Liver (tissue), 8 donors: ENCODE measurements at regions not wholly inside any gene's neighbourhood (a gene's known extent, or its start where the extent isn't known, plus 50 kb on each side); places are given as distances from the start of the nearest gene placed in this dataset.

Experiments
- DNase-seq: peaks from one replicate; pipeline ENCODE4 v3.0.0-alpha.2; 2017; ENCODE audit warnings: low spot score
- H3K27ac ChIP-seq, 2 donors: one replicate each; pipeline ENCODE4 v1.7.0; 2013; ENCODE audit warnings: inconsistent platforms in 2 of 2, low read length in 2 of 2, control low read depth in 1 of 2, low read depth in 1 of 2, mild to moderate bottlenecking in 1 of 2
- H3K27me3 ChIP-seq, 4 donors: one replicate each; pipeline versions ENCODE4 v1.6.1 to v1.7.0; 2013; ENCODE audit warnings: low read length in 3 of 4, inconsistent platforms in 1 of 4, mild to moderate bottlenecking in 1 of 4, moderate library complexity in 1 of 4; ENCODE audit not compliant: control insufficient read depth in 4 of 4, insufficient read depth in 4 of 4
- H3K36me3 ChIP-seq, 4 donors: one replicate each; pipeline versions ENCODE4 v1.6.1 to v1.7.0; 2013; ENCODE audit warnings: low read length in 3 of 4, mild to moderate bottlenecking in 3 of 4, low read depth in 1 of 4, moderate library complexity in 1 of 4; ENCODE audit not compliant: control insufficient read depth in 4 of 4, insufficient read depth in 3 of 4
- H3K4me1 ChIP-seq, 4 donors: one replicate each; pipeline versions ENCODE4 v1.6.1 to v1.7.0; 2013; ENCODE audit warnings: low read length in 3 of 4, mild to moderate bottlenecking in 3 of 4, moderate library complexity in 1 of 4; ENCODE audit not compliant: control insufficient read depth in 4 of 4, insufficient read depth in 4 of 4
- H3K4me3 ChIP-seq, 3 donors: one replicate each; pipeline versions ENCODE4 v1.6.1 to v1.7.0; 2013; ENCODE audit warnings: low read length in 3 of 3, control low read depth in 1 of 3, low read depth in 1 of 3, mild to moderate bottlenecking in 1 of 3
- H3K9ac ChIP-seq, 2 donors: one replicate each; pipeline ENCODE4 v1.7.0; 2013; ENCODE audit warnings: low read length in 2 of 2, mild to moderate bottlenecking in 2 of 2, moderate library complexity in 2 of 2, control low read depth in 1 of 2, low read depth in 1 of 2
- H3K9me3 ChIP-seq, 4 donors: one replicate each; pipeline versions ENCODE4 v1.6.1 to v1.7.0; 2013; ENCODE audit warnings: low read length in 3 of 4; ENCODE audit not compliant: control insufficient read depth in 4 of 4
- ATF3 ChIP-seq: IDR thresholded peaks from 2 replicates; pipeline ENCODE4 v1.6.1; 2016; ENCODE audit warnings: antibody characterized with exemption
- CTCF ChIP-seq: fragments of 150-350 bp; IDR thresholded peaks from 2 replicates; pipeline ENCODE4 v1.5.1; 2017; ENCODE audit warnings: improper control_type of control experiment, low read depth, low read length; ENCODE audit not compliant: missing input control
- EGR1 ChIP-seq, 2 donors: IDR thresholded peaks; 2 replicates each; pipeline ENCODE4 v1.6.1; 2016 to 2018; ENCODE audit warnings: antibody characterized with exemption in 2 of 2, low read depth in 2 of 2
- FOXA1 ChIP-seq: IDR thresholded peaks from 2 replicates; pipeline ENCODE4 v1.6.1; 2016; ENCODE audit warnings: antibody characterized with exemption
- FOXA2 ChIP-seq: IDR thresholded peaks from 2 replicates; pipeline ENCODE4 v1.6.1; 2016; ENCODE audit warnings: antibody characterized with exemption
- GABPA ChIP-seq, 2 donors: IDR thresholded peaks in 1 of 2; conservative IDR thresholded peaks in 1 of 2; 2 replicates each; pipeline ENCODE4 v1.6.1; 2016; ENCODE audit warnings: antibody characterized with exemption in 2 of 2, mild to moderate bottlenecking in 1 of 2, moderate library complexity in 1 of 2
- HNF4G ChIP-seq: IDR thresholded peaks from 2 replicates; pipeline ENCODE4 v1.6.1; 2016; ENCODE audit warnings: antibody characterized with exemption
- JUND ChIP-seq, 2 donors: IDR thresholded peaks; 2 replicates each; pipeline ENCODE4 v1.6.1; 2016; ENCODE audit warnings: antibody characterized with exemption in 2 of 2
- MAX ChIP-seq: IDR thresholded peaks from 2 replicates; pipeline ENCODE4 v1.6.1; 2016; ENCODE audit warnings: antibody characterized with exemption
- NR2F2 ChIP-seq: IDR thresholded peaks from 2 replicates; pipeline ENCODE4 v1.6.1; 2016; ENCODE audit warnings: antibody characterized with exemption
- RAD21 ChIP-seq, 2 donors: IDR thresholded peaks; 2 replicates each; pipeline ENCODE4 v1.6.1; 2016; ENCODE audit warnings: antibody characterized with exemption in 2 of 2, mild to moderate bottlenecking in 2 of 2
- REST ChIP-seq: IDR thresholded peaks from 2 replicates; pipeline ENCODE4 v1.6.1; 2016; ENCODE audit warnings: antibody characterized with exemption, mild to moderate bottlenecking
- RXRA ChIP-seq, 2 donors: IDR thresholded peaks; 2 replicates each; pipeline ENCODE4 v1.6.1; 2017 to 2018; ENCODE audit warnings: antibody characterized with exemption in 2 of 2, mild to moderate bottlenecking in 1 of 2
- SP1 ChIP-seq: IDR thresholded peaks from 2 replicates; pipeline ENCODE4 v1.6.1; 2018; ENCODE audit warnings: antibody characterized with exemption, mild to moderate bottlenecking
- TAF1 ChIP-seq: conservative IDR thresholded peaks from 2 replicates; pipeline ENCODE4 v1.6.1; 2016; ENCODE audit warnings: antibody characterized with exemption, mild to moderate bottlenecking
- YY1 ChIP-seq: IDR thresholded peaks from 2 replicates; pipeline ENCODE4 v1.6.1; 2016; ENCODE audit warnings: antibody characterized with exemption, mild to moderate bottlenecking
- ZBTB33 ChIP-seq: IDR thresholded peaks from 2 replicates; pipeline ENCODE4 v1.6.1; 2016; ENCODE audit warnings: antibody characterized with exemption
- WGBS: extraction: QIAGEN DNeasy Blood & Tissue Kit; methylation state at CpG from one replicate; pipeline ENCODE4 v1.1.7; 2013; 5-methylcytosine and 5-hydroxymethylcytosine counted together
- donor health status: healthy.
- donor health status: healthy.
- donor health status: healthy.
- donor health status: healthy.
- donor health status: healthy.

- no peak overlapping the region for H3K4me3 ChIP-seq
- no peak overlapping the region for H3K9ac ChIP-seq
- H3K27me3 ChIP-seq: no peaks in the 10 kb centered on the region
- peaks cover 0 to 2% (median under 1%) of the 10 kb centered on the region in 4 donors for H3K36me3 ChIP-seq
- peaks cover 0 to 3% (median 0%) of the 10 kb centered on the region in 4 donors for H3K4me1 ChIP-seq
- no peak for DNase-seq
- TF ChIP-seq SP1 (no peak), FOXA1 (no peak), GABPA (IDR thresholded peaks at IDR 0.05 in 1 of 2, conservative IDR thresholded peaks at IDR 0.05 in 1 of 2) (no peak), TAF1 (no peak), EGR1 (IDR thresholded peaks at IDR 0.05; ENCODE audit: low read depth in 2 of 2) (no peak), RAD21 (IDR thresholded peaks at IDR 0.05) (no peak)
- H3K27ac ChIP-seq: no peak overlapping the region
- no peaks in the 10 kb centered on the region for H3K9me3 ChIP-seq
Measured at GRCh38 chr6:50102676-50103075, 52.9 kb upstream of the DEFB112 start.

- no peaks in the 10 kb centered on the region for H3K36me3 ChIP-seq
- no peak overlapping the region for H3K27ac ChIP-seq
- no peak for TF ChIP-seq TAF1
- no peak for TF ChIP-seq HNF4G
- no peak for TF ChIP-seq CTCF
- TF ChIP-seq ATF3: no peak
- no peak for TF ChIP-seq YY1
- TF ChIP-seq FOXA1: no peak
- no peak for TF ChIP-seq SP1
- no peak for TF ChIP-seq FOXA2
- no peak for TF ChIP-seq MAX
- no peak for TF ChIP-seq GABPA (IDR thresholded peaks at IDR 0.05 in 1 of 2, conservative IDR thresholded peaks at IDR 0.05 in 1 of 2)
- TF ChIP-seq ZBTB33: no peak
- TF ChIP-seq RXRA (IDR thresholded peaks at IDR 0.05): no peak
- TF ChIP-seq NR2F2: no peak
- no peak for TF ChIP-seq RAD21 (IDR thresholded peaks at IDR 0.05)
- TF ChIP-seq JUND (IDR thresholded peaks at IDR 0.05): no peak
- no peak for TF ChIP-seq REST
- no peaks in the 10 kb centered on the region for H3K9me3 ChIP-seq
- H3K4me3 ChIP-seq: no peak overlapping the region
- no peak for DNase-seq
- no peaks in the 10 kb centered on the region for H3K4me1 ChIP-seq
- 86% methylated on average over 2 of the region's 2 CpGs for WGBS
- no peaks in the 10 kb centered on the region for H3K27me3 ChIP-seq
- no peak overlapping the region for H3K9ac ChIP-seq
Measured at GRCh38 chr6:50110587-50110986, 60.9 kb upstream of the DEFB112 start.
